HepG2 (cell line): ENCODE measurements at regions not wholly inside any gene's neighbourhood (a gene's known extent, or its start where the extent isn't known, plus 50 kb on each side); places are given as distances from the start of the nearest gene placed in this dataset.

Experiments
- ARNT ChIP-seq: fragments of 450-650 bp; IDR thresholded peaks from 2 replicates; pipeline ENCODE4 v1.6.1; 2017
- NPAS2 ChIP-seq: sonication (generic); formaldehyde crosslinking; IDR thresholded peaks from 2 replicates; pipeline ENCODE4 v1.8.0; 2022; ENCODE audit warnings: mild to moderate bottlenecking, missing genetic modification reagents, borderline replicate concordance
- NR2F1 ChIP-seq, 2 experiments: fragments of 450-650 bp in 1 of 2; formaldehyde crosslinking in 1 of 2; IDR thresholded peaks; 2 replicates each; pipeline versions ENCODE4 v1.5.0 to v1.6.1; 2016 to 2020; ENCODE audit warnings: mild to moderate bottlenecking in 1 of 2, missing compliant biosample characterization in 1 of 2, missing genetic modification reagents in 1 of 2, moderate library complexity in 1 of 2
- RFX5 ChIP-seq: IDR thresholded peaks from 2 replicates; pipeline ENCODE4 v1.6.1; 2011; ENCODE audit warnings: low read depth, low read length, improper control_type of control experiment
- SNAPC2 ChIP-seq: sonication (generic); formaldehyde crosslinking; IDR thresholded peaks from 2 replicates; pipeline ENCODE4 v1.8.1; 2022; ENCODE audit warnings: mild to moderate bottlenecking, missing genetic modification reagents
- SSRP1 ChIP-seq: IDR thresholded peaks from 2 replicates; pipeline ENCODE4 v1.6.1; 2016; ENCODE audit warnings: control low read depth
- ZNF160 ChIP-seq: sonication (generic); formaldehyde crosslinking; IDR thresholded peaks from 2 replicates; pipeline ENCODE4 v1.8.0; 2022; ENCODE audit warnings: mild to moderate bottlenecking, inconsistent platforms, missing genetic modification reagents
- ZNF24 ChIP-seq: fragments of 450-650 bp; IDR thresholded peaks from 2 replicates; pipeline ENCODE4 v1.6.1; 2017; ENCODE audit warnings: antibody characterized with exemption, mild to moderate bottlenecking
- ZNF549 ChIP-seq: sonication (generic); formaldehyde crosslinking; IDR thresholded peaks from 2 replicates; pipeline ENCODE4 v1.5.0; 2020; ENCODE audit warnings: missing genetic modification reagents
- ZSCAN20 ChIP-seq: sonication (generic); formaldehyde crosslinking; IDR thresholded peaks from 2 replicates; pipeline ENCODE4 v1.4.0; 2020; ENCODE audit warnings: missing genetic modification reagents, mild to moderate bottlenecking, borderline replicate concordance
- TF ChIP-seq, protein P1 (sequence below): sonication (generic); formaldehyde crosslinking; IDR thresholded peaks from 2 replicates; pipeline ENCODE4 v1.4.0; 2020; ENCODE audit warnings: missing genetic modification reagents, borderline replicate concordance

DNA sequence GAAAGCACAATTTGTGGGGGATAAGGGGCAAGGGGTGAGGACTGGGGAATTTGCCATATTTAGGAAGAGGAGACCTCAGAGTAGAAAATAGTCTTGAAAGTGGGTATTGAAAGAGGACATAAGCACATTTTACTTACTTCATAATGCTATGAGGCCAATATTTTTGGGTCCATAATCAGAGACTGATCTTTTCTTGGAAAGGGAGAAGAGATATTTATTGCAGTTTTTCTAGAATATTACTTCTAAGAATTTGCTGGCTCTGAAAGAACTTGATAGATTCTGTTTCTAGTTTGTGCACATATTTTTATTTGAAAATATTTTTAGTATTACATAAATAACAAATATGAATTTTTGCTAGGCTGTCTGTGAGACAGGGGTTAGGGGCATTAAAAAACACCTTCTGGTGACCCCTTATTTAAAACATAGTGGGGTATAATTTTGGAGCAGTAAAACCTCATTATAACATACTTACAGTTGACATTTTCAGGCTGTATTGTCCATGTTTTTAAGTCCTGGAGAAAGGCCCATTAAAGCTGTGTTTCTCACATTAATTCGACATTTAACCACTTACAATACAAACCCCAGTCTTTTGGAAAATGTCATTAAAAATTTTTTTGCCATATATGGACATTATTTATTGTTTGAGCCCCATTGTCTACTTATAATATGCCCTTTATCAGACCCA is 118.9 kb upstream of the NFIB start (continued):
- TF ChIP-seq ZNF160: no peak
- TF ChIP-seq ZNF24: no peak
- TF ChIP-seq, protein P1, sequence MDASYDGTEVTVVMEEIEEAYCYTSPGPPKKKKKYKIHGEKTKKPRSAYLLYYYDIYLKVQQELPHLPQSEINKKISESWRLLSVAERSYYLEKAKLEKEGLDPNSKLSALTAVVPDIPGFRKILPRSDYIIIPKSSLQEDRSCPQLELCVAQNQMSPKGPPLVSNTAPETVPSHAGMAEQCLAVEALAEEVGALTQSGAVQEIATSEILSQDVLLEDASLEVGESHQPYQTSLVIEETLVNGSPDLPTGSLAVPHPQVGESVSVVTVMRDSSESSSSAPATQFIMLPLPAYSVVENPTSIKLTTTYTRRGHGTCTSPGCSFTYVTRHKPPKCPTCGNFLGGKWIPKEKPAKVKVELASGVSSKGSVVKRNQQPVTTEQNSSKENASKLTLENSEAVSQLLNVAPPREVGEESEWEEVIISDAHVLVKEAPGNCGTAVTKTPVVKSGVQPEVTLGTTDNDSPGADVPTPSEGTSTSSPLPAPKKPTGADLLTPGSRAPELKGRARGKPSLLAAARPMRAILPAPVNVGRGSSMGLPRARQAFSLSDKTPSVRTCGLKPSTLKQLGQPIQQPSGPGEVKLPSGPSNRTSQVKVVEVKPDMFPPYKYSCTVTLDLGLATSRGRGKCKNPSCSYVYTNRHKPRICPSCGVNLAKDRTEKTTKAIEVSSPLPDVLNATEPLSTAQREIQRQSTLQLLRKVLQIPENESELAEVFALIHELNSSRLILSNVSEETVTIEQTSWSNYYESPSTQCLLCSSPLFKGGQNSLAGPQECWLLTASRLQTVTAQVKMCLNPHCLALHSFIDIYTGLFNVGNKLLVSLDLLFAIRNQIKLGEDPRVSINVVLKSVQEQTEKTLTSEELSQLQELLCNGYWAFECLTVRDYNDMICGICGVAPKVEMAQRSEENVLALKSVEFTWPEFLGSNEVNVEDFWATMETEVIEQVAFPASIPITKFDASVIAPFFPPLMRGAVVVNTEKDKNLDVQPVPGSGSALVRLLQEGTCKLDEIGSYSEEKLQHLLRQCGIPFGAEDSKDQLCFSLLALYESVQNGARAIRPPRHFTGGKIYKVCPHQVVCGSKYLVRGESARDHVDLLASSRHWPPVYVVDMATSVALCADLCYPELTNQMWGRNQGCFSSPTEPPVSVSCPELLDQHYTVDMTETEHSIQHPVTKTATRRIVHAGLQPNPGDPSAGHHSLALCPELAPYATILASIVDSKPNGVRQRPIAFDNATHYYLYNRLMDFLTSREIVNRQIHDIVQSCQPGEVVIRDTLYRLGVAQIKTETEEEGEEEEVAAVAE (CRISPR knock-in tag): no peak
- TF ChIP-seq NPAS2 (CRISPR knock-in tag): no peak
- TF ChIP-seq ZSCAN20: no peak
- no peak for TF ChIP-seq SSRP1 (CRISPR knock-in tag)
- TF ChIP-seq RFX5: no peak
- no peak for TF ChIP-seq ARNT
- no peak for TF ChIP-seq ZNF549 (CRISPR knock-in tag)
- no peak for TF ChIP-seq SNAPC2 (CRISPR knock-in tag)
- TF ChIP-seq NR2F1 (CRISPR knock-in tag; IDR thresholded peaks at IDR 0.05): no peak
